HEK293T (cell line): ENCODE measurements at regions not wholly inside any gene's neighbourhood (a gene's known extent, or its start where the extent isn't known, plus 50 kb on each side); places are given as distances from the start of the nearest gene placed in this dataset.

ENCODE experiments used
- CTCF ChIA-PET: fragments of 350-600 bp; formaldehyde crosslinking; extraction: SDS; loops from one replicate; lab custom pipeline; 2021; ENCODE audit warnings: antibody characterized with exemption, inconsistent platforms; lab: Yijun Ruan, JAX
- POLR2A ChIA-PET: fragments of 350-600 bp; formaldehyde crosslinking; extraction: SDS; loops from one replicate; lab custom pipeline; 2020; ENCODE audit warnings: antibody characterized with exemption, inconsistent platforms; lab: Yijun Ruan, JAX
- DNase-seq: peaks from one replicate; pipeline ENCODE4 v3.0.0; 2012; ENCODE audit warnings: mixed read lengths; ENCODE audit errors: extremely low spot score
- ARNT ChIP-seq: fragments of 450-650 bp; IDR thresholded peaks from 2 replicates; pipeline ENCODE4 v1.6.1; 2017; ENCODE audit warnings: mild to moderate bottlenecking
- BHLHE40 ChIP-seq: fragments of 450-650 bp; IDR thresholded peaks from 2 replicates; pipeline ENCODE4 v1.6.1; 2016; ENCODE audit warnings: mild to moderate bottlenecking, moderate library complexity, borderline replicate concordance
- CTBP1 ChIP-seq: fragments of 450-650 bp; IDR thresholded peaks from 2 replicates; pipeline ENCODE4 v1.6.1; 2016; ENCODE audit warnings: borderline replicate concordance
- ELF4 ChIP-seq: fragments of 450-650 bp; IDR thresholded peaks from 2 replicates; pipeline ENCODE4 v1.6.1; 2017; ENCODE audit warnings: antibody characterized with exemption
- FOXA1 ChIP-seq: fragments of 450-650 bp; IDR thresholded peaks from 2 replicates; pipeline ENCODE4 v1.6.1; 2016; ENCODE audit warnings: mild to moderate bottlenecking
- FOXK2 ChIP-seq: fragments of 450-650 bp; IDR thresholded peaks from 2 replicates; pipeline ENCODE4 v1.6.1; 2016; ENCODE audit warnings: mild to moderate bottlenecking
- FOXM1 ChIP-seq: fragments of 450-650 bp; IDR thresholded peaks from 2 replicates; pipeline ENCODE4 v1.6.1; 2017; ENCODE audit warnings: mild to moderate bottlenecking, borderline replicate concordance
- L3MBTL2 ChIP-seq: fragments of 450-650 bp; conservative IDR thresholded peaks from 2 replicates; pipeline ENCODE4 v1.6.1; 2016; ENCODE audit warnings: mild to moderate bottlenecking
- LEF1 ChIP-seq: fragments of 450-650 bp; IDR thresholded peaks from 2 replicates; pipeline ENCODE4 v1.6.1; 2017; ENCODE audit warnings: mild to moderate bottlenecking, borderline replicate concordance
- NFRKB ChIP-seq: fragments of 450-650 bp; IDR thresholded peaks from 2 replicates; pipeline ENCODE4 v1.6.1; 2016; ENCODE audit warnings: mild to moderate bottlenecking, moderate library complexity
- SP1 ChIP-seq: fragments of 450-650 bp; IDR thresholded peaks from 2 replicates; pipeline ENCODE4 v1.6.1; 2017
- SUZ12 ChIP-seq: fragments of 450-650 bp; IDR thresholded peaks from 2 replicates; pipeline ENCODE4 v1.6.1; 2016; ENCODE audit warnings: mild to moderate bottlenecking
- TARDBP ChIP-seq: fragments of 450-650 bp; IDR thresholded peaks from 2 replicates; pipeline ENCODE4 v1.6.1; 2016
- ZNF384 ChIP-seq: fragments of 450-650 bp; IDR thresholded peaks from 2 replicates; pipeline ENCODE4 v1.6.1; 2016
- TF ChIP-seq, protein P1 (sequence below): fragments of 450-650 bp; IDR thresholded peaks from 2 replicates; pipeline ENCODE4 v1.6.1; 2016

DNA sequence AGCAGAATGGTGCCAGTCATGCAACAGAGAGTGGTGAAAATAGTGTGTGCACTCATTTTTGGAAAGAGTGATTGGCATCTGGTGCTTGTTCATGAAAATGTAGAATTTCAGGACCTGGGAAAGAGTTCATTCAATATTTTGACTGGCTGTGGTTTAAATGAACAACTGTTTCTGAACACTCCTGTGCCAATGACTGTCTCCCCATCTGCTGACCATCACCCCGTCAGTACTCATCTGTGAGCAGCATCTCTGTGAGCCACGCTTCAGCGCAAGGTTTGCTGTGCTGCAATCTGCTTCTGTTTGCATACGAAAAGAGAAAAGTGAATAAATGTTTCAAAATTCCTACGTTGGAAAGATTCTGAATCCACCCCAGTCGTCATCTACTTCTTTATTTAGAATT lies 77.9 kb upstream of the RUNX1 start:
- no peak for DNase-seq
- TF ChIP-seq NFRKB = no peak
- TF ChIP-seq CTBP1 = no peak
- no peak for TF ChIP-seq FOXK2
- TF ChIP-seq L3MBTL2 = no peak
- TF ChIP-seq, protein P1, sequence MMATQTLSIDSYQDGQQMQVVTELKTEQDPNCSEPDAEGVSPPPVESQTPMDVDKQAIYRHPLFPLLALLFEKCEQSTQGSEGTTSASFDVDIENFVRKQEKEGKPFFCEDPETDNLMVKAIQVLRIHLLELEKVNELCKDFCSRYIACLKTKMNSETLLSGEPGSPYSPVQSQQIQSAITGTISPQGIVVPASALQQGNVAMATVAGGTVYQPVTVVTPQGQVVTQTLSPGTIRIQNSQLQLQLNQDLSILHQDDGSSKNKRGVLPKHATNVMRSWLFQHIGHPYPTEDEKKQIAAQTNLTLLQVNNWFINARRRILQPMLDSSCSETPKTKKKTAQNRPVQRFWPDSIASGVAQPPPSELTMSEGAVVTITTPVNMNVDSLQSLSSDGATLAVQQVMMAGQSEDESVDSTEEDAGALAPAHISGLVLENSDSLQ = no peak
- TF ChIP-seq ZNF384 = no peak
- no peak for TF ChIP-seq ELF4
- no peak for TF ChIP-seq SUZ12
- no peak for TF ChIP-seq FOXM1
- POLR2A ChIA-PET = no interaction called here
- CTCF ChIA-PET = no interaction called here

DNA sequence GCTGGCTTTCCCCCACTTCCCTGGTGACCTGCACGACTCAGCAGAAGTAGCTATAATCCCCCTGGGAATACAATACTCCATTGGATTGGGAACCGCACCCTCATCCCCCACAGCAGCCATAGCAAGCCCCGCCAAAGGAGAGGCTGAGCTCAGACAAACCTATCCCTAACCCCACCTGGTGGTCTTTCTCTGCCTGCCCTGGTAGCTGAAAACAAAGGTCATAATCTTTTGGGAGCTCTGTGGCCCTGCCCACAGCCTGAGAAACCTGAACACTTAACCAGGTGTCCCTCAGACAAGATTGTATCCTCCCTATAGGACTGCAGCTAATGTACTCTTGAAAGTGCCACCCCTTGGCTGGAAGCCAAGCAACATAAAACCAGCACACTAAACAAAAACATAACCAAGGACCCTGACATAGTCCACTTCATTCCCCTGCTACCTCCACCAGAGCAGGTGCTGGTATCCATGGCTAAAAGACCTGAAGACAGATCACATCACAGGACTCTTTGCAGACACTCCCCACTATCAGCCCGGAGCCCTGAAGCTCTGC lies 71.6 kb upstream of the RUNX1 start:
- ChIA-PET POLR2A (interaction anchor here (1.2 kb wide), 1 partner anchor 231 kb away, joined by 5 read pairs; no protein-coding TSS in a partner anchor), CTCF (no interaction called here)
- TF ChIP-seq BHLHE40 = no peak
- no peak for TF ChIP-seq FOXM1
- DNase-seq = no peak

DNA sequence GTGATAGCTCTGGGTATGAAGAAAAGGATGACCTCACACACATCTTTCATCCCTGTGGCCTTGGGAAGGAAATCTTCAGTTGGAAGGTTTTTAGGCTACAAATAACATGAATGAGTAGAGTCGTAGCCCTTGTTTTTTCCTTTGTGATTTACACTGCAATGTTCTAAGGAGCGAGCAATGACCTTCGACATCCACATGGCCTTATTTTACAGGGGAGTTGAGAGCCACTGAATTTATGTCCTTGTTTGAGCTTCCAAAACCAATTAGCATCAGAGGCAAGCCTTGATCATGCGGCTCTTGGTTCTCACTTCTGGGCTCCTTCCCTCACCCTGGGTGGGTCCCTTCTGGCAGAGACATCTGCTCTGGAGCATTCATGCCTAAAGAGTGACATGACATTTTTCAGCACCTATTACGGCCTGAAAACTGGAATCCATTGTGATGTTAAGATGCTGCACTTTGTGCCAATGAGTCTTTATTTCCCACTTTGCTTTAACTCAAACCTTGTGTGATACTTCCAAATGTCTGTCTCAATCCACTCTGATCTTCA lies 70.5 kb upstream of the RUNX1 start:
- DNase-seq = no peak
- ChIA-PET POLR2A (no interaction called here), CTCF (no interaction called here)
- TF ChIP-seq FOXK2 (no peak), BHLHE40 (no peak), ELF4 (no peak), CTBP1 (no peak), SUZ12 (no peak)

DNA sequence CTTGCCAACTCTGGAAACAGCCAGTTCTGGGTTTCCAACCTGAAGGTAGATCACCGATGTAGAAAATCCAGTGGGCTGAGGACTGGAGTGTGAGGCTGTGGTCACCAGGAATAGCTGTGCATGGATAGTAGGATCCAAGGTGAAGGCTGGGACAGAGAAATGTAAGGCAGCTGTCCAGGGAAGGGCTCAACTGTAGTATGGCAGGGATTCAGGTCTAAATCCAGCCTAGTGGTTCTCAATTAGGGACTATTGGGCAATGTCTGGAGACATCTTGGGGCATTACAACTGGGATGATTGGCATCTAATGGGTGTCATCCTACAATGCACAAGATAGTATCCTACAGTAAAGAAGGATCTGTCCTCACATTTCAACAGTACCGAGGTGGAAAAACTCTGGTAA lies 67.7 kb upstream of the RUNX1 start:
- ChIA-PET POLR2A (no interaction called here), CTCF (no interaction called here)
- DNase-seq = no peak
- TF ChIP-seq TARDBP = no peak
- no peak for TF ChIP-seq NFRKB
- TF ChIP-seq CTBP1 = no peak
- no peak for TF ChIP-seq FOXA1

DNA sequence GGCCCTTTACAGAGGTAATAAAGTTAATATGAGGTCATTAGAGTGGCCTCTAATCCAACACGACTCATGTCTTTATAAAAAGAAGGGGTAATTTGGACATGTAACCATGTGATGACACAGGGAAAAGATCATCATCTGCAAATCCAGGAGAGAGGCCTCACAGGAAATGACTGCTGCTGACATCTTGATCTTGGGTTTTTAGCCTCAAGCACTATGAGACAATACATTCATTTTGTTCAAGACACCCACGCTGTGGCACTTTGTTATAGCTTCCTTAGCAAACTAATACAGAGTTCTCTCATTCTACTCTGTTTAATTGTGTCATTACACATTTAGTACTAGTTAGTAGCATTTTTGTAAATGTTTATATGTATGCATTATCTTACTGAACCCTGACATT lies 64.0 kb upstream of the RUNX1 start:
- no peak for TF ChIP-seq ARNT
- no peak for TF ChIP-seq BHLHE40
- TF ChIP-seq FOXK2 = no peak
- no peak for TF ChIP-seq LEF1
- TF ChIP-seq SP1 = no peak
- TF ChIP-seq FOXA1 = no peak
- TF ChIP-seq TARDBP = no peak
- TF ChIP-seq, protein P1 = no peak
- TF ChIP-seq L3MBTL2 = no peak
- no peak for TF ChIP-seq NFRKB
- CTCF ChIA-PET = no interaction called here
- no peak for DNase-seq
- POLR2A ChIA-PET = no interaction called here

DNA sequence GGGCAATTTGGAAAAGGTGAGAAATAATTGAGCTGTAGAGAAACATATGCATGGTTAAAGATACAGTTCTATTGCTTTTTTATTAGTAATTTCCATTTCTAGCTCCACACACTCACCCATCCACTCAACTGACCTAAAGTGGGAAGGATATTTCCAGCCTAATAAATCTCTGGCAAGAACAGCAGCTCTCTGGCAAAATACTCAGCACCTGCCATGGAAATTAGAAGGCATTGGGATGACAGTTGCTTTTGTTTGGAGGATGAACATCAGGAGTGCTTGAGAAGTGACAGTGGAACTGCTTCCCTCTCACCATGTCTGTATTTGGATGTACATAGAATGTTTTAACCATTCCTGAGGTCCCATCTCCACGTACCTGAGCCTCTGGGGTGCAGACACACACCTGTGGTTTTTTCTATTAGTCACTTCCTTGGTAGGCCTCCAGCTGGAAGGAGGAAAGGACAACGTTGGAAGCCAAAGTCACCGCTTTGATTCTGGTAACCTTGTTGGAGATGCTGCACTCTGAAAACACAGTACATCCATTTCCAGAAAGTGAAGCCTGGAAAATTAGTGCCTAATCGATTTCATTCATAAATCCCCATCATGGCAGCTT lies 62.3 kb upstream of the RUNX1 start:
- POLR2A ChIA-PET = no interaction called here
- CTCF ChIA-PET = no interaction called here
- TF ChIP-seq CTBP1 (no peak), SUZ12 (no peak), L3MBTL2 (no peak), TARDBP (no peak), LEF1 (no peak), FOXM1 (no peak), ELF4 (no peak), NFRKB (no peak)
- DNase-seq = no peak

DNA sequence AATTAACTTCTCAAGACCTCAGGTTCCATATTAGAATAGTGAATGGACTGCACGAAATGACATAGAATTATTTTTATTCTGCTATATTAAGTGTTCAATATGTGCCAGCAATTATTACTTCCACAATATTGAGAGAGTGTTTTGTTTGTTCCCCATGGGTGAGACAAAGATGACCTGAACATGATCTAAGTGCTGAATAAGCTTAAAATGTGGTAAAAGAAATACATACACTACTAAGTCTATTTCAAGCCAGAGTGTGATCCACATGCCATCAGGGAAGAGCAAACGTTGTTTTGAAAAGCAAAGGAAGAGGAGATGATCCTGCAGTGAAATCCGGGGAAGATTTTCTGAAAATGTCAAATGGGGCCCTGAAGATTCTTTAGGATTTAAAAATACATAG lies 59.8 kb upstream of the RUNX1 start:
- ChIA-PET POLR2A (no interaction called here), CTCF (no interaction called here)
- TF ChIP-seq LEF1 = no peak
- TF ChIP-seq TARDBP = no peak
- TF ChIP-seq, protein P1 = no peak
- no peak for TF ChIP-seq L3MBTL2
- TF ChIP-seq SUZ12 = no peak
- TF ChIP-seq FOXM1 = no peak
- TF ChIP-seq BHLHE40 = no peak
- no peak for TF ChIP-seq SP1
- no peak for TF ChIP-seq NFRKB
- TF ChIP-seq ELF4 = no peak
- DNase-seq = no peak
